ENCODE measurements at regions not wholly inside any gene's neighbourhood (a gene's known extent, or its start where the extent isn't known, plus 50 kb on each side); places are given as distances from the start of the nearest gene placed in this dataset.

- TF ChIP-seq MAX (CRISPR knock-in tag; IDR thresholded peaks at IDR 0.05) (no peak), RELA (CRISPR knock-in tag; IDR thresholded peaks at IDR 0.05; ENCODE audit: borderline replicate concordance) (no peak), CTCF (IDR thresholded peaks at IDR 0.05) (no peak), TP53 (CRISPR knock-in tag; IDR thresholded peaks at IDR 0.05) (no peak), CREB1 (CRISPR knock-in tag; IDR thresholded peaks at IDR 0.05) (no peak)
Observed at GRCh38 chr5:13540168-13540750, 404.2 kb downstream of the DNAH5 start.

All from WTC11 (cell line).